ENCODE measurements at regions not wholly inside any gene's neighbourhood (a gene's known extent, or its start where the extent isn't known, plus 50 kb on each side); places are given as distances from the start of the nearest gene placed in this dataset.
"Not testable (repeated sequence)": the region's sequence is repeated elsewhere in the genome, so short reads cannot be mapped to it uniquely, and the experiment has no call there.

GRCh38 chr15:84094720-84095119 lies 140.9 kb upstream of the GOLGA6L4 start:
- DNase-seq (ENCODE audit: low spot score), result not testable (repeated sequence)

- DNase-seq (ENCODE audit: low spot score), result not testable (repeated sequence)
Measured at GRCh38 chr15:84097053-84097452, 138.5 kb upstream of the GOLGA6L4 start.

GRCh38 chr15:84098604-84099003 lies 137.0 kb upstream of the GOLGA6L4 start:
- no peak for DNase-seq (ENCODE audit: low spot score)

- DNase-seq (ENCODE audit: low spot score), result no peak
Measured at GRCh38 chr15:84099181-84099580, 136.4 kb upstream of the GOLGA6L4 start.

GRCh38 chr15:84103345-84103744 lies 132.2 kb upstream of the GOLGA6L4 start:
- DNase-seq (ENCODE audit: low spot score), result no peak

- DNase-seq (ENCODE audit: low spot score), result no peak
Measured at GRCh38 chr15:84104853-84105252, 130.7 kb upstream of the GOLGA6L4 start.

GRCh38 chr15:84108728-84109127 lies 126.8 kb upstream of the GOLGA6L4 start:
- DNase-seq (ENCODE audit: low spot score), result no peak

- DNase-seq (ENCODE audit: low spot score), result no peak
Measured at GRCh38 chr15:84111575-84111974, 124.0 kb upstream of the GOLGA6L4 start.

GRCh38 chr15:84112025-84112424 lies 123.5 kb upstream of the GOLGA6L4 start:
- no peak for DNase-seq (ENCODE audit: low spot score)

- no peak for DNase-seq (ENCODE audit: low spot score)
Measured at GRCh38 chr15:84113919-84114318, 121.7 kb upstream of the GOLGA6L4 start.

GRCh38 chr15:84114680-84115079 lies 120.9 kb upstream of the GOLGA6L4 start:
- DNase-seq (ENCODE audit: low spot score), result not testable (repeated sequence)

GRCh38 chr15:84119351-84119750 lies 116.2 kb upstream of the GOLGA6L4 start:
- DNase-seq (ENCODE audit: low spot score), result not testable (repeated sequence)

GRCh38 chr15:84120903-84121302 lies 114.7 kb upstream of the GOLGA6L4 start:
- DNase-seq (ENCODE audit: low spot score), result not testable (repeated sequence)

- DNase-seq (ENCODE audit: low spot score), result not testable (repeated sequence)
Measured at GRCh38 chr15:84128706-84129105, 106.9 kb upstream of the GOLGA6L4 start.

GRCh38 chr15:84130098-84130831 lies 105.3 kb upstream of the GOLGA6L4 start:
- not testable (repeated sequence) for DNase-seq (ENCODE audit: low spot score)

- DNase-seq (ENCODE audit: low spot score), result not testable (repeated sequence)
Measured at GRCh38 chr15:84135931-84136456, 99.6 kb upstream of the GOLGA6L4 start.

- peak; percentile 87 for DNase-seq (ENCODE audit: low spot score)
Measured at GRCh38 chr15:84142888-84143337, 92.7 kb upstream of the GOLGA6L4 start.

GRCh38 chr15:84143753-84144314 lies 91.7 kb upstream of the GOLGA6L4 start:
- no peak for DNase-seq (ENCODE audit: low spot score)

- DNase-seq (ENCODE audit: low spot score), result not testable (repeated sequence)
Measured at GRCh38 chr15:84144946-84145345, 90.6 kb upstream of the GOLGA6L4 start.

GRCh38 chr15:84146299-84146698 lies 89.3 kb upstream of the GOLGA6L4 start:
- not testable (repeated sequence) for DNase-seq (ENCODE audit: low spot score)

- DNase-seq (ENCODE audit: low spot score), result not testable (repeated sequence)
Measured at GRCh38 chr15:84147307-84147706, 88.3 kb upstream of the GOLGA6L4 start.

GRCh38 chr15:84151205-84151931 lies 84.2 kb upstream of the GOLGA6L4 start:
- no peak for DNase-seq (ENCODE audit: low spot score)
